Endothelial cell of umbilical vein (primary cell): ENCODE measurements at regions not wholly inside any gene's neighbourhood (a gene's known extent, or its start where the extent isn't known, plus 50 kb on each side); places are given as distances from the start of the nearest gene placed in this dataset.

Experiments
- BruUV-seq: library from RNA; stranded (reverse); fragments of 400-500 nt; replicated peaks from 2 replicates; lab custom pipeline; 2021; lab: Mats Ljungman, UMichigan
- CTCF ChIA-PET: fragments of 300-600, 350-600 bp; sonication (Branson Sonifier 250); formaldehyde crosslinking; loops from one replicate; lab custom pipeline; 2021; ENCODE audit warnings: antibody characterized with exemption, inconsistent platforms; lab: Charles Lee
- POLR2A ChIA-PET: fragments of 300-600, 350-600 bp; sonication (Branson Sonifier 250); formaldehyde crosslinking; loops from one replicate; lab custom pipeline; 2021; ENCODE audit warnings: antibody characterized with exemption, inconsistent platforms; lab: Charles Lee
- DNase-seq: peaks from one replicate; pipeline ENCODE4 v3.0.0-alpha.2; 2011; ENCODE audit warnings: low read depth, low spot score
- FAIRE-seq: peaks from 2 replicates; lab custom pipeline; 2011; peaks lifted over from hg19 to GRCh38; lab: Jason Lieb, UNC
- H2AFZ ChIP-seq: 2 replicates; pipeline ENCODE4 v1.6.0; 2012; ENCODE audit warnings: low read depth, low read length, control low read depth, inconsistent platforms
- H3K27ac ChIP-seq: 2 replicates; pipeline ENCODE4 v1.5.1; 2011; ENCODE audit warnings: low read depth, mild to moderate bottlenecking, control low read depth, low read length, moderate library complexity; ENCODE audit not compliant: insufficient read depth
- H3K27me3 ChIP-seq, 2 experiments: 2 replicates each; pipeline versions ENCODE4 v1.6.0 to v1.6.1; 2011; ENCODE audit warnings: low read length in 2 of 2, mixed read lengths in 1 of 2; ENCODE audit not compliant: control insufficient read depth in 2 of 2, insufficient read depth in 2 of 2
- H3K36me3 ChIP-seq, 2 experiments: 2 replicates in 1 of 2; 3 replicates in 1 of 2; pipeline ENCODE4 v1.5.1; 2011; ENCODE audit warnings: low read length in 2 of 2, mild to moderate bottlenecking in 1 of 2, moderate library complexity in 1 of 2; ENCODE audit not compliant: control insufficient read depth in 2 of 2, insufficient read depth in 2 of 2; ENCODE audit errors: extremely low read depth in 1 of 2
- H3K4me1 ChIP-seq: 3 replicates; pipeline ENCODE4 v1.5.1; 2011; ENCODE audit warnings: mild to moderate bottlenecking, low read length; ENCODE audit not compliant: control insufficient read depth, insufficient read depth; ENCODE audit errors: extremely low read depth
- H3K4me2 ChIP-seq: 2 replicates; pipeline ENCODE4 v1.6.1; 2011; ENCODE audit warnings: low read length, control low read depth, mixed read lengths; ENCODE audit not compliant: insufficient read depth
- H3K4me3 ChIP-seq, 3 experiments: fragments of 200-600 bp in 1 of 3; sonication (generic), shearing (Covaris generic) in 1 of 3; replicated peaks in 1 of 3; 2 replicates each; pipeline ENCODE4 v1.5.1; 2011 to 2016; ENCODE audit warnings: control low read depth in 3 of 3, low read length in 3 of 3, mild to moderate bottlenecking in 2 of 3, inconsistent platforms in 1 of 3, low read depth in 1 of 3, moderate library complexity in 1 of 3; ENCODE audit not compliant: insufficient read depth in 1 of 3
- H3K79me2 ChIP-seq: 2 replicates; pipeline ENCODE4 v1.6.0; 2012; ENCODE audit warnings: low read length, inconsistent platforms; ENCODE audit not compliant: control insufficient read depth, insufficient read depth
- H3K9ac ChIP-seq: replicated peaks from 2 replicates; pipeline ENCODE3; 2011; ENCODE audit warnings: low read length, control low read depth; ENCODE audit not compliant: insufficient read depth; ENCODE audit errors: extremely low read depth
- H3K9me1 ChIP-seq: replicated peaks from 3 replicates; pipeline ENCODE4 v1.6.0; 2011; ENCODE audit warnings: mild to moderate bottlenecking, low read length; ENCODE audit not compliant: control insufficient read depth, insufficient read depth; ENCODE audit errors: extremely low read depth
- H3K9me3 ChIP-seq: replicated peaks from 2 replicates; pipeline ENCODE4 v1.5.1; 2012; ENCODE audit warnings: low read length, inconsistent platforms; ENCODE audit not compliant: control insufficient read depth, insufficient read depth
- H4K20me1 ChIP-seq: replicated peaks from 2 replicates; pipeline ENCODE3; 2011; ENCODE audit warnings: mild to moderate bottlenecking, low read length; ENCODE audit not compliant: control insufficient read depth, insufficient read depth; ENCODE audit errors: extremely low read depth
- CTCF ChIP-seq, 2 donors: IDR thresholded peaks; 1 replicate in 1 of 2; 2 replicates in 1 of 2; pipeline ENCODE4 v1.5.1; 2011; ENCODE audit warnings: low read length in 2 of 2, mild to moderate bottlenecking in 2 of 2, moderate library complexity in 2 of 2, control low read depth in 1 of 2, inconsistent platforms in 1 of 2, low read depth in 1 of 2; ENCODE audit not compliant: insufficient read depth in 1 of 2; ENCODE audit errors: extremely low read depth in 1 of 2
- EZH2 ChIP-seq: IDR thresholded peaks from 2 replicates; pipeline ENCODE4 v1.6.1; 2012; ENCODE audit warnings: borderline replicate concordance, low read depth, mild to moderate bottlenecking, moderate library complexity, low read length, inconsistent platforms; ENCODE audit not compliant: severe bottlenecking
- FOS ChIP-seq: IDR thresholded peaks from 2 replicates; pipeline ENCODE4 v1.6.1; 2011; ENCODE audit warnings: mild to moderate bottlenecking, low read length, moderate library complexity, borderline replicate concordance; ENCODE audit not compliant: insufficient read depth
- GATA2 ChIP-seq: IDR thresholded peaks from 2 replicates; pipeline ENCODE4 v1.7.0; 2011; ENCODE audit warnings: low read depth, mild to moderate bottlenecking, moderate library complexity, mixed read lengths, low read length; ENCODE audit not compliant: insufficient read length, insufficient read depth
- JUN ChIP-seq: IDR thresholded peaks from 2 replicates; pipeline ENCODE4 v1.6.1; 2011; ENCODE audit warnings: borderline replicate concordance, low read depth; ENCODE audit not compliant: insufficient read length, insufficient read depth
- MAX ChIP-seq: IDR thresholded peaks from 2 replicates; pipeline ENCODE4 v1.6.1; 2011; ENCODE audit not compliant: insufficient read depth, insufficient read length
- MYC ChIP-seq: IDR thresholded peaks from one replicate; pipeline ENCODE4 v1.6.1; 2011; ENCODE audit warnings: mild to moderate bottlenecking, low read depth, low read length
- POLR2A ChIP-seq: IDR thresholded peaks from 2 replicates; pipeline ENCODE4 v1.6.1; 2012; ENCODE audit warnings: low read depth, mild to moderate bottlenecking, control low read depth, low read length
- POLR2AphosphoS5 ChIP-seq: IDR thresholded peaks from 2 replicates; pipeline ENCODE4 v1.6.1; 2012; ENCODE audit warnings: low read depth, mild to moderate bottlenecking, control low read depth, low read length, moderate library complexity; ENCODE audit not compliant: insufficient read depth
- dilution Hi-C: fragments of 300-500 bp; cut with MboI; formaldehyde crosslinking; loops from one replicate; pipeline ENCODE4 v1.15.0; 2019; ENCODE audit warnings: low sequenced_read_pairs; ENCODE audit not compliant: extremely low pct_ligation_motif_present
- intact Hi-C: fragments of 100-400 bp; cut with micrococcal nuclease; formaldehyde crosslinking; loops from one replicate; pipeline ENCODE4 v1.10.0; 2022

- no peak overlapping the region for H2AFZ ChIP-seq
- BruUV-seq = no TSS peak
- CTCF ChIA-PET = interaction anchor here (1.4 kb wide), 1 partner anchor 631 kb away, joined by 3 read pairs; no protein-coding TSS in a partner anchor
- H3K27ac ChIP-seq = no peak overlapping the region
- H4K20me1 ChIP-seq = no peaks in the 10 kb centered on the region
- H3K9me3 ChIP-seq = no peaks in the 10 kb centered on the region
- no peaks in the 10 kb centered on the region for H3K27me3 ChIP-seq
- no peak overlapping the region for H3K4me3 ChIP-seq
- DNase-seq (no peak), FAIRE-seq (no peak)
- POLR2A ChIA-PET = no interaction called here
- H3K9me1 ChIP-seq = no peaks in the 10 kb centered on the region
- H3K36me3 ChIP-seq = no peaks in the 10 kb centered on the region
- dilution Hi-C loops (no loop called here), intact Hi-C loops (no loop called here)
- no peaks in the 10 kb centered on the region for H3K79me2 ChIP-seq
- no peak overlapping the region for H3K9ac ChIP-seq
- no peak for TF ChIP-seq MAX
- no peak for TF ChIP-seq CTCF (IDR thresholded peaks at IDR 0.05; ENCODE audit: extremely low read depth in 1 of 2, insufficient read depth in 1 of 2, low read depth in 1 of 2, low read length in 2 of 2)
- no peak for TF ChIP-seq POLR2AphosphoS5
- TF ChIP-seq GATA2 = no peak
- TF ChIP-seq JUN = no peak
- no peak for TF ChIP-seq EZH2
- no peak for TF ChIP-seq POLR2A
- no peak for TF ChIP-seq MYC
- no peak for TF ChIP-seq FOS
- H3K4me2 ChIP-seq = no peak overlapping the region
- peaks cover 3% of the 10 kb centered on the region for H3K4me1 ChIP-seq
Measured at GRCh38 chr3:185311991-185312390, 50.9 kb upstream of the MAP3K13 start.
